ENCODE measurements at regions not wholly inside any gene's neighbourhood (a gene's known extent, or its start where the extent isn't known, plus 50 kb on each side); places are given as distances from the start of the nearest gene placed in this dataset.

DNA sequence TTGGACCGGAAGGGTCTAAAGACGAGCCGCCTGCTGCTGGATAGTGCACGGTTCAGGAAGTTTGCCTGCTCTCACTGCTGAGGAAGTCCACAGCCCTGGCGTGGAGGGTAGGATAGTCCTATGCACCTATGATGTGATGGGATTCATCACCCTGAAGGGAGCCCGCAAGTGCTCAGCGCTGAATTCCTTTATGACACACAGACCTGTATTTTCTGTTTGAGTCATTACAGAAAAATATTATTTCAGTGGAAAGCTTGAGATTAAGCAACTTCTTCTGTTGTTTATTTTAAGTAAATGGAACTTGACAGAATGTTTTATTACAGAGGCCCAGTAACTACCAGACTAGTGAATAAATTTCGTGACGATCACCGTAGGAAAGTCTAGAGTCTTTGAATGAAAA is 123.2 kb downstream of the TRIML1 start:
- TF ChIP-seq, protein P1, sequence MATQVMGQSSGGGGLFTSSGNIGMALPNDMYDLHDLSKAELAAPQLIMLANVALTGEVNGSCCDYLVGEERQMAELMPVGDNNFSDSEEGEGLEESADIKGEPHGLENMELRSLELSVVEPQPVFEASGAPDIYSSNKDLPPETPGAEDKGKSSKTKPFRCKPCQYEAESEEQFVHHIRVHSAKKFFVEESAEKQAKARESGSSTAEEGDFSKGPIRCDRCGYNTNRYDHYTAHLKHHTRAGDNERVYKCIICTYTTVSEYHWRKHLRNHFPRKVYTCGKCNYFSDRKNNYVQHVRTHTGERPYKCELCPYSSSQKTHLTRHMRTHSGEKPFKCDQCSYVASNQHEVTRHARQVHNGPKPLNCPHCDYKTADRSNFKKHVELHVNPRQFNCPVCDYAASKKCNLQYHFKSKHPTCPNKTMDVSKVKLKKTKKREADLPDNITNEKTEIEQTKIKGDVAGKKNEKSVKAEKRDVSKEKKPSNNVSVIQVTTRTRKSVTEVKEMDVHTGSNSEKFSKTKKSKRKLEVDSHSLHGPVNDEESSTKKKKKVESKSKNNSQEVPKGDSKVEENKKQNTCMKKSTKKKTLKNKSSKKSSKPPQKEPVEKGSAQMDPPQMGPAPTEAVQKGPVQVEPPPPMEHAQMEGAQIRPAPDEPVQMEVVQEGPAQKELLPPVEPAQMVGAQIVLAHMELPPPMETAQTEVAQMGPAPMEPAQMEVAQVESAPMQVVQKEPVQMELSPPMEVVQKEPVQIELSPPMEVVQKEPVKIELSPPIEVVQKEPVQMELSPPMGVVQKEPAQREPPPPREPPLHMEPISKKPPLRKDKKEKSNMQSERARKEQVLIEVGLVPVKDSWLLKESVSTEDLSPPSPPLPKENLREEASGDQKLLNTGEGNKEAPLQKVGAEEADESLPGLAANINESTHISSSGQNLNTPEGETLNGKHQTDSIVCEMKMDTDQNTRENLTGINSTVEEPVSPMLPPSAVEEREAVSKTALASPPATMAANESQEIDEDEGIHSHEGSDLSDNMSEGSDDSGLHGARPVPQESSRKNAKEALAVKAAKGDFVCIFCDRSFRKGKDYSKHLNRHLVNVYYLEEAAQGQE (tag by site-specific recombination; IDR thresholded peaks at IDR 0.05): no peak
- TF ChIP-seq, protein P2, sequence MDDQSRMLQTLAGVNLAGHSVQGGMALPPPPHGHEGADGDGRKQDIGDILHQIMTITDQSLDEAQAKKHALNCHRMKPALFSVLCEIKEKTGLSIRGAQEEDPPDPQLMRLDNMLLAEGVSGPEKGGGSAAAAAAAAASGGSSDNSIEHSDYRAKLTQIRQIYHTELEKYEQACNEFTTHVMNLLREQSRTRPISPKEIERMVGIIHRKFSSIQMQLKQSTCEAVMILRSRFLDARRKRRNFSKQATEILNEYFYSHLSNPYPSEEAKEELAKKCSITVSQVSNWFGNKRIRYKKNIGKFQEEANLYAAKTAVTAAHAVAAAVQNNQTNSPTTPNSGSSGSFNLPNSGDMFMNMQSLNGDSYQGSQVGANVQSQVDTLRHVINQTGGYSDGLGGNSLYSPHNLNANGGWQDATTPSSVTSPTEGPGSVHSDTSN (CRISPR knock-in tag; IDR thresholded peaks at IDR 0.05): no peak
- TF ChIP-seq, protein P3, sequence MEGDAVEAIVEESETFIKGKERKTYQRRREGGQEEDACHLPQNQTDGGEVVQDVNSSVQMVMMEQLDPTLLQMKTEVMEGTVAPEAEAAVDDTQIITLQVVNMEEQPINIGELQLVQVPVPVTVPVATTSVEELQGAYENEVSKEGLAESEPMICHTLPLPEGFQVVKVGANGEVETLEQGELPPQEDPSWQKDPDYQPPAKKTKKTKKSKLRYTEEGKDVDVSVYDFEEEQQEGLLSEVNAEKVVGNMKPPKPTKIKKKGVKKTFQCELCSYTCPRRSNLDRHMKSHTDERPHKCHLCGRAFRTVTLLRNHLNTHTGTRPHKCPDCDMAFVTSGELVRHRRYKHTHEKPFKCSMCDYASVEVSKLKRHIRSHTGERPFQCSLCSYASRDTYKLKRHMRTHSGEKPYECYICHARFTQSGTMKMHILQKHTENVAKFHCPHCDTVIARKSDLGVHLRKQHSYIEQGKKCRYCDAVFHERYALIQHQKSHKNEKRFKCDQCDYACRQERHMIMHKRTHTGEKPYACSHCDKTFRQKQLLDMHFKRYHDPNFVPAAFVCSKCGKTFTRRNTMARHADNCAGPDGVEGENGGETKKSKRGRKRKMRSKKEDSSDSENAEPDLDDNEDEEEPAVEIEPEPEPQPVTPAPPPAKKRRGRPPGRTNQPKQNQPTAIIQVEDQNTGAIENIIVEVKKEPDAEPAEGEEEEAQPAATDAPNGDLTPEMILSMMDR (tag by site-specific recombination; IDR thresholded peaks at IDR 0.05): no peak
- TF ChIP-seq GFI1B (tag by site-specific recombination; IDR thresholded peaks at IDR 0.05) (no peak), BCL11B (tag by site-specific recombination; IDR thresholded peaks at IDR 0.05; ENCODE audit: low read depth) (no peak)
